ENCODE measurements at regions not wholly inside any gene's neighbourhood (a gene's known extent, or its start where the extent isn't known, plus 50 kb on each side); places are given as distances from the start of the nearest gene placed in this dataset.

GRCh38 chr13:31639443-31640163 lies 99.7 kb upstream of the RXFP2 start:
- no peak overlapping the region for H3K4me3 ChIP-seq (replicated peaks; ENCODE audit: low read depth, low read length)
- no peak for DNase-seq (ENCODE audit: extremely low read depth, low read depth)

DNA sequence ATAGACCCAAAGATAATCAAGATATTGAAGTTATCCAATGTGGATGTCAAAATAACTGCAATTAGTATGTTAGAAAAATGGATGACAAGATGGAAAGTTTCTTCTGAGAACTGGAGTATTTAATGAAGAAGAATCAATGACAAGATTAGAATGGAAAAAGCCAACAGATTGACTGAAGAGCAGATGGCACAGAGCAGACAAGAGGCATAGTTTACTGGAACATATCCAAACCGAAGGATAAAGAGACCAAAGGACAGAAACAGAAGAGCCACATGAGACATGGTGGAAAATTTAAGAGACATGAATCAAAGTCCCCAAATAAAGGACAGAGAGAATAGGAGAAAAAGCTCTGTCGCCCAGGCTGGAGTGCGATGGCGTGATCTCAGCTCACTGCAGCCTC lies 89.6 kb upstream of the RXFP2 start:
- DNase-seq (ENCODE audit: extremely low read depth, low read depth), result no peak
- no peak overlapping the region for H3K4me3 ChIP-seq (replicated peaks; ENCODE audit: low read depth, low read length)
- TF ChIP-seq, protein P1, sequence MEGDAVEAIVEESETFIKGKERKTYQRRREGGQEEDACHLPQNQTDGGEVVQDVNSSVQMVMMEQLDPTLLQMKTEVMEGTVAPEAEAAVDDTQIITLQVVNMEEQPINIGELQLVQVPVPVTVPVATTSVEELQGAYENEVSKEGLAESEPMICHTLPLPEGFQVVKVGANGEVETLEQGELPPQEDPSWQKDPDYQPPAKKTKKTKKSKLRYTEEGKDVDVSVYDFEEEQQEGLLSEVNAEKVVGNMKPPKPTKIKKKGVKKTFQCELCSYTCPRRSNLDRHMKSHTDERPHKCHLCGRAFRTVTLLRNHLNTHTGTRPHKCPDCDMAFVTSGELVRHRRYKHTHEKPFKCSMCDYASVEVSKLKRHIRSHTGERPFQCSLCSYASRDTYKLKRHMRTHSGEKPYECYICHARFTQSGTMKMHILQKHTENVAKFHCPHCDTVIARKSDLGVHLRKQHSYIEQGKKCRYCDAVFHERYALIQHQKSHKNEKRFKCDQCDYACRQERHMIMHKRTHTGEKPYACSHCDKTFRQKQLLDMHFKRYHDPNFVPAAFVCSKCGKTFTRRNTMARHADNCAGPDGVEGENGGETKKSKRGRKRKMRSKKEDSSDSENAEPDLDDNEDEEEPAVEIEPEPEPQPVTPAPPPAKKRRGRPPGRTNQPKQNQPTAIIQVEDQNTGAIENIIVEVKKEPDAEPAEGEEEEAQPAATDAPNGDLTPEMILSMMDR (IDR thresholded peaks at IDR 0.05; ENCODE audit: low read depth, low read length, missing control alignments), result no peak

More at GRCh38 chr13:31639443-31640163, 99.7 kb upstream of the RXFP2 start:
- TF ChIP-seq, protein P1 (IDR thresholded peaks at IDR 0.05; ENCODE audit: low read depth, low read length, missing control alignments), result no peak

- no peak for DNase-seq (ENCODE audit: extremely low read depth, low read depth)
- TF ChIP-seq, protein P1 (IDR thresholded peaks at IDR 0.05; ENCODE audit: low read depth, low read length, missing control alignments), result no peak
Measured at GRCh38 chr13:31653730-31654129, 85.6 kb upstream of the RXFP2 start.

DNA sequence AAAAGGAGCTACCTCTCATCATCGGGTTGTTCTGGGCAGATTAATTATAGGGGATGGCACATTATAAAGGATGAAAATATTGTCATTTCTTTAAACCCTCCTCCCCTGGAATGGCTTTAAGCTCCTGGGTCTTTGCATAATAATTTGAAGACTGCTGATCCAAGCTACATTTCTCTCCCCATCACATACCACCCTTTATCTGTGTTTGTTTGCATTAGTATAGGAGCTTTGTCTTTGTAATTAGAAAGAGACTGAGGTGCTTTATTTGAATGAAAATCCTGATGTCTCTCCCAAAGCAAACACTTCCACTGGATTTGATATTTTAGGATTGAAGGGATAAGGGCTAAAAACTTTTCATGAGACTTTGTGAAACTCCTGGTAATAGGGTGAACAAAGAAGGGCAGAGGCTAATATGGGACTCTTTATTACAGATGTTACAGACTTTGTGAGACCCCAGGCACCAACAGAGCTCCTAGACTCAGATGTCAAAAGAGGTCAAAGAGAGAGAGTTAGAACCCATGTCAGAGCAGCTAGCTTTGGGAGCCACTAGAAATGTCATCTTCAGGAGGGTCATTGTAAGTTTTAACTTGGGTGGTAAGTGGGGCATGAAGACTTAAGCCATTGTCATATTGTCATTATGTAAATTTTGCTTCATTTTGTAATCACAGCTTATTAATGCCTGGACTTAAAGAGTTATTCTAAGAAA lies 75.3 kb upstream of the RXFP2 start:
- no peak overlapping the region for H3K4me3 ChIP-seq (replicated peaks; ENCODE audit: low read depth, low read length)
- DNase-seq (ENCODE audit: extremely low read depth, low read depth), result no peak

More at GRCh38 chr13:31653730-31654129, 85.6 kb upstream of the RXFP2 start:
- H3K4me3 ChIP-seq (replicated peaks; ENCODE audit: low read depth, low read length), result no peak overlapping the region

DNA sequence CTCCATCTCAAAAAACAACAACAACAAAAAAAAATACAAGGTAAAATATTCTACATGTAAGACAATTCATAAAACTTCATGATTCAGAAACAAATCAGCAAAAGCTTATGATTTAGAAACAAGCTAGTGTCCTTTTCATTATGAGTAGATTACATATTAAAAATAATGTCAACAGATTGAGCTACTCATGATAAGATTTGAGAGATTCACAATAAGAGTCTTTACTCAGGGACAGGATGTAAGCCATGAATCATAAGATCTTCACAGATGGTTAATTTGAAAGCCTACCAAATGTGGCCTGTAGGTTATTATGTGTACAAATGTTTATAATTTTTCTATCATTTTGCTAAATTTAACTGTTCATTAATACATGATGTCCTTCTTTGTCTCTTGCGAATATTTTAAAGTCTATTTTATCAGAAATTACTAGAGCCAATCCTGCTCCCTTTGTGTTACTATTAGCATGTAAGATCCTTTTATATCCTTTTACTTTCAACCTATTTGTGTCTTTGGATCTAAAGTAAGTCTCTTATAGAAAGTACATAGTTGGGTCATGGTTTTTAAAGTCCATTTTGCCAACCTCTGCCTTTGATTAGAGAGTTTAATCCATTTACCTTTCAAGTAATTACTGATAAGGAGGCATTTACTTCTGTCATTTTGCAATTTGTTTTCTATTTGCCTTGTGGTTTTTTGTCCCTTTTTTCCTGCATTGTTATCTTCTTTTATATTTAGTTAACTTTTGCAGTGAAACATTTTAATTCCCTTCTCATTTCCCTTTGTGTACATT lies 68.3 kb upstream of the RXFP2 start:
- no peak overlapping the region for H3K4me3 ChIP-seq (replicated peaks; ENCODE audit: low read depth, low read length)
- TF ChIP-seq, protein P1 (IDR thresholded peaks at IDR 0.05; ENCODE audit: low read depth, low read length, missing control alignments), result no peak
- DNase-seq (ENCODE audit: extremely low read depth, low read depth), result peak; percentile 2

More for the DNA sequence above, 75.3 kb upstream of the RXFP2 start:
- TF ChIP-seq, protein P1 (IDR thresholded peaks at IDR 0.05; ENCODE audit: low read depth, low read length, missing control alignments), result no peak

GRCh38 chr13:31674051-31674450 lies 65.3 kb upstream of the RXFP2 start:
- TF ChIP-seq, protein P1 (IDR thresholded peaks at IDR 0.05; ENCODE audit: low read depth, low read length, missing control alignments), result no peak
- no peak overlapping the region for H3K4me3 ChIP-seq (replicated peaks; ENCODE audit: low read depth, low read length)
- no peak for DNase-seq (ENCODE audit: extremely low read depth, low read depth)

Measured in HFF-Myc (cell line).